Activated naive CD8-positive, alpha-beta T cell (primary cell): ENCODE measurements at regions not wholly inside any gene's neighbourhood (a gene's known extent, or its start where the extent isn't known, plus 50 kb on each side); places are given as distances from the start of the nearest gene placed in this dataset.
A peak's percentile ranks its signal among the peaks of the same experiment; 100 is the strongest.
"Not testable (repeated sequence)": the region's sequence is repeated elsewhere in the genome, so short reads cannot be mapped to it uniquely, and the experiment has no call there.

Source experiments
- H3K27ac Mint-ChIP-seq: one replicate; pipeline ENCODE4 v1.8.0; 2021; ENCODE audit warnings: mixed read lengths
- H3K27me3 Mint-ChIP-seq: one replicate; pipeline ENCODE4 v1.8.0; 2021; ENCODE audit warnings: mixed read lengths
- H3K36me3 Mint-ChIP-seq: one replicate; pipeline ENCODE4 v1.8.0; 2021; ENCODE audit warnings: mixed read lengths
- H3K4me1 Mint-ChIP-seq: one replicate; pipeline ENCODE4 v1.8.0; 2021; ENCODE audit warnings: low read depth, mixed read lengths
- H3K4me3 Mint-ChIP-seq: one replicate; pipeline ENCODE4 v1.8.0; 2021; ENCODE audit warnings: mild to moderate bottlenecking, mixed read lengths
- H3K9me3 Mint-ChIP-seq: one replicate; pipeline ENCODE4 v1.8.0; 2021; ENCODE audit warnings: low read depth, mixed read lengths

DNA sequence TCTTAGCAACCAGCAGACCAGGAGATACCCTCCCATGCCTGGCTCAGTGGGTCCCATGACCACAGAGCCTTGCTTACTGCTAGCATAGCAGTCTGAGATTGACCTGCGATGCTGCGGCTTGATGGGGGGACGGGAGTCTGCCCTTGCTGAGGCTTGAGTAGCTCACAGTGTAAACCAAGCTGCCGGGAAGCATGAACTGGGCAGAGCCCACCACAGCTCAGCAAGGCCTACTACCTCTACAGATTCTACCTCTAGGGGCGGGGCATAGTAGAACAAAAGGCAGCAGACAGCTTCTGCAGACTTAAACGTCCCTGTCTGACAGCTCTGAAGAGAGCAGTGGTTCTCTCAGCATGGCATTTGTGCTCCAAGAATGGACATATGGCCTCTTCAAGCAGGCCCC, 86.7 kb upstream of the OR4E1 start:
- H3K27ac Mint-ChIP-seq, H3K4me3 Mint-ChIP-seq, H3K4me1 Mint-ChIP-seq, H3K9me3 Mint-ChIP-seq, H3K36me3 Mint-ChIP-seq: not testable (repeated sequence)
- H3K27me3 Mint-ChIP-seq = peaks cover 10% of the 10 kb centered on the region

DNA sequence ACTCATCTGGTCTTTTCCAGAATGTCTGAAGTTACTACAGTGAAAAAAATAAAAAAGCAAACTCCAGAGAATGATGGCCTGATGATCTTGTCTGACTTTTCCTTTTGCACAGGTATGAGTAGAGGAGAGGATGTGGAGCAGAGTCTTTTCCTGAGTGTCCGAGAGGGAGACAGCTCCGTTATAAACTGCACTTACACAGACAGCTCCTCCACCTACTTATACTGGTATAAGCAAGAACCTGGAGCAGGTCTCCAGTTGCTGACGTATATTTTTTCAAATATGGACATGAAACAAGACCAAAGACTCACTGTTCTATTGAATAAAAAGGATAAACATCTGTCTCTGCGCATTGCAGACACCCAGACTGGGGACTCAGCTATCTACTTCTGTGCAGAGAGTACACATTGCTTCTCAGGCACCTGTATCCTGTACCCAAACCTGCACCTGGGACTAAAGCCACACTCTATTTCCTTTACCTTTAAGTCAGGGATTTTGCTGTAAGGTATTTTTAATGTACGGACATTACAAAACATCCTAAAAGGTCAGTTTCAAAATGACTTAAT, 75.8 kb upstream of the OR4E1 start:
- H3K4me1 Mint-ChIP-seq = peaks cover 8% of the 10 kb centered on the region
- no peaks in the 10 kb centered on the region for H3K9me3 Mint-ChIP-seq
- no peaks in the 10 kb centered on the region for H3K36me3 Mint-ChIP-seq
- H3K4me3 Mint-ChIP-seq = peak overlapping the region; percentile 73
- peak overlapping the region; percentile 67 for H3K27ac Mint-ChIP-seq
- no peaks in the 10 kb centered on the region for H3K27me3 Mint-ChIP-seq

DNA sequence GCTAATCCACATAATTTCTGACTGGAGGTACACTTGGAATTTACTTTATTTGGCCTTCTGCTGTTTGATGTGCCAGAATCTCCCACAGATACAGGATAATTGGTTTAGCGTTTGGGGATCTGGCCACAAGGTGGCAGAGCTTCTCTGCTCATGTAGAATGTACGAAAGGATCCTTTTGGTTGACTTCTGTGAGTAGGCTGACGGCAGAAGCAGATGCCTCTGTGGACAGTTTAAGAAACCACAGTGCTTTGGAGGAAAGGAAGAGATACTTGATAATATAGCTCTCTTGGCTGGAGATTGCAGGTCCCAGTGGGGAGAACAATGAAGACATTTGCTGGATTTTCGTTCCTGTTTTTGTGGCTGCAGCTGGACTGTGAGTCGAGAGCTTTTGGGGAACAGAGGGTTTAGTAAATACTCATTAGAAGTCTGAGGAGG, 75.3 kb upstream of the OR4E1 start:
- Mint-ChIP-seq H3K4me1 (peaks cover 8% of the 10 kb centered on the region), H3K27me3 (no peaks in the 10 kb centered on the region), H3K4me3 (peak overlapping the region; percentile 73), H3K27ac (peak overlapping the region; percentile 67), H3K9me3 (no peaks in the 10 kb centered on the region), H3K36me3 (no peaks in the 10 kb centered on the region)

DNA sequence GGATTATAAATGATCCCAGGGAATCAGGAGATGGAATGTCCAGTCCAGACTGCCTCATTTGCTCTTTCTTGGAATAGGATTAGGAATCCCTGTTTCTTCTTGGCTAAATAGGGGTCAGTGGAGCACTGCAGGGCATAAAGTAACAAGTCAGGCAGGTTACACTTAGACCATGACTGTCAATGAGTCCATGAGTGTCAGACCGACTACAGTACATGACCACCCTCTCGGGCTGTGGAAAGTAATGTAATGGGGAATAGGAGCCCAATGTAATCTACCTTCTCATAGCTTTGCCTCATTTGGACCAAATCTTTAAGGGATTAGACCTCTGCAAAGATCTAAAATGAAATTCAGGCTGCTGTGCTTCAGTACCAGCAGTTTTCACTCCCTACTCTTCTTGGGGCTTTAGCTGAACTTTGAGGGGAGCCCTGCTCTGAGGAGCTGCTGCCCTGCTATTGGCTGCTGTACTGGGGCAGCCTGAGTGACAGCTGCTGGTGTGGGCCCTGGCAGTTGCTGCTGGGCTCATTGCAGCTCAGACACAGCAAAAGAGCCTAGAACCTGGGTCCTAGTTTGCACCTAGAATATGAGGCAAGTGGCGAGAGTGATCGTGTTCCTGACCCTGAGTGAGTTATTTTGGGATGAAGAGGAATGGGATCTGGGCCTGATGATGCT, 62.2 kb upstream of the OR4E1 start:
- Mint-ChIP-seq H3K27ac (peak overlapping the region; percentile 66), H3K4me3 (peak overlapping the region; percentile 82), H3K36me3 (peaks cover 2% of the 10 kb centered on the region), H3K9me3 (no peaks in the 10 kb centered on the region), H3K4me1 (peaks cover 14% of the 10 kb centered on the region), H3K27me3 (peaks cover 23% of the 10 kb centered on the region)

DNA sequence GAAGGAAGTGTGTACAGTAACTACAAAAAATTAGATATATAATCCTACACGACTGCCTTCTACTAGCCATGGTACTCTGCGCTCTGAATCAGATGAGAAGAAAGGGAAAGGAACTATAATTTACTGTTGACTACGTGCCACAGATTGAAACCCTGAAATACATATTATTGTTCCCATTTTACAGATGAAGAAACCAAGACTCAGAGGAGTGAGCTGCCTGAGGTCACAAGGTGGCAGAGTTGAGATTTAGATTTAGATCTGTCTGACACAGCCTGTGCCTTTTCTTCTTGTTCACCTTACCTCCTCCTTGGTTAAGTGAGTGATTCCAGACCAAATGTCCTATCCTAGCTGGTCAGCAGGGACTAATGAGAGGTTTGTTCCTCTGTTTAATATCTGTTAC, 61.6 kb upstream of the OR4E1 start:
- H3K27ac Mint-ChIP-seq = no peak overlapping the region
- peaks cover 2% of the 10 kb centered on the region for H3K36me3 Mint-ChIP-seq
- peaks cover 19% of the 10 kb centered on the region for H3K27me3 Mint-ChIP-seq
- H3K4me3 Mint-ChIP-seq = peak overlapping the region; percentile 61
- peaks cover 17% of the 10 kb centered on the region for H3K4me1 Mint-ChIP-seq
- no peaks in the 10 kb centered on the region for H3K9me3 Mint-ChIP-seq

DNA sequence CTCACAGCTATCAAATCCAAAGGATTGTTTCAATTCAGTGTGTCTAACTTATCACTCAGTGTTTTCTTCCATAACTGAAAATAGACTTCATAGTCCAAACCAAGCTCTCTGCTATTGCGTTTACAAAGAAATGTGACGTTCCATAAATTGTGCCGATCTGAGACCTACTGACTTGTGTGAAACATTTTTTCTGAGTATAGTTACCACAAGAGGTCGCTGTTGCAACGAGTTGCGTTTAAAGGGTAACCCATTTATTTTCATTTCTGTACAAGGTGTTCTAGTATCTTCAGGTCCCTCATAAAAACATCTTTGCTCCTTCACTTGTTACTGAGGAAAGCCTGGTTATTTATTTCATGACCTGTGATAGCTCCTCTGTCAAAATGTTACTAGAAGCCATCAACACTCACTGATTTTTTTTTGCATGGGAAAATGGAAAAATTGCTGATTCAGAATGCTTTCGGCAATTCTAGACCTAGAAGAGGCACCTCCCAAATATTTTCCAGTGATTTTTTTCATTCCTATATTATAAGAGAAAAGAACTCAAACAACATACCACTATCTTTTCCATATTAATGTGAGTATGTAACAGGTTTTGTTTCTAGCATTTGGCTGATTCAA, 60.9 kb upstream of the OR4E1 start:
- H3K27ac Mint-ChIP-seq = peak overlapping the region; percentile 77
- H3K27me3 Mint-ChIP-seq = peaks cover 12% of the 10 kb centered on the region

DNA sequence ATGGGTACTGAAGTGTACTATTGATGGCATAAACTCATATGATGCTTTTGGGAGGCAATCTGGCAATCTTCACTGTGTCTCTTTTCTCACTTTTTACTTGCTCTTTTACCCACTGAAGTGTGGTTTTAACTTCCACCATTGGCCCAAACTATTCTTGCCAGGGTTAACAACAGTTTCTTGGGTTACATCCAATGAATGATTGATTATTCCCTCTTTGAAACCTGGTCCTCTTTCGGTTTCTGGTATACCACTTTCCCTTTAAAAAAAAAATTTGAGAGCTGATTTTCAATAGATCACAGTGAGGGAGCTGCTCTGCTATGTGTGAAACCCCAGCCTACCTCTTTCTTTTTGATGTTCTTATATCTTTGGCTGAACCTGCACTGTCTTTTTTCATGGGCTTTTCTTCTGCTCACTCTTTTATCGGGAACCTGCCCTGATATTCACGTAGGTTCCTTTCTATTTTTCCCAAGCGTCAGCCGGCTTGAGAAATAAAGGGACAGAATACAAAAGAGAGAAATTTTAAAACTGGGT, 56.1 kb upstream of the OR4E1 start:
- Mint-ChIP-seq H3K27me3 (peaks cover 17% of the 10 kb centered on the region), H3K9me3 (no peaks in the 10 kb centered on the region), H3K36me3 (peaks cover 2% of the 10 kb centered on the region), H3K4me3 (peak overlapping the region; percentile 77), H3K4me1 (peaks cover 22% of the 10 kb centered on the region), H3K27ac (peak overlapping the region; percentile 66)

More for the DNA sequence above, 60.9 kb upstream of the OR4E1 start:
- H3K9me3 Mint-ChIP-seq = no peaks in the 10 kb centered on the region
- peaks cover 24% of the 10 kb centered on the region for H3K4me1 Mint-ChIP-seq
- peaks cover 2% of the 10 kb centered on the region for H3K36me3 Mint-ChIP-seq
- peak overlapping the region; percentile 61 for H3K4me3 Mint-ChIP-seq

DNA sequence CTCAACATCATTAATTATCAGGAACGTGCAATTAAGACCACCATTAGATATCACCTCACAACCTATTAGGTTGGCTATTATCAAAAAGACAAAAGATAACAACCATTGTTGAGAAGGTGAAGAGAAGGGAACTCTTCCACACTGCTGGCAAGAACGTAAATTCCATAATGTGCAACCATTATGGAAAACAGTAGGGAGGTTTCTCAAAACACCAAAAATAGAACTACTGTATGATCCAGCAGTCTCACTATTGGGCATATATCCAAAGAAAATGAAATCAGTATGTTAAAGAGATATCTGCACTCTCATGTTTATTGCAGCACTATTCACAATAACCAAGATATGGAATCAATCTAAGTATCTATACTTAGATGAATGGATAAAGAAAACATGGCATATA, 51.6 kb upstream of the OR4E1 start:
- no peaks in the 10 kb centered on the region for H3K36me3 Mint-ChIP-seq
- peak overlapping the region; percentile 3 for H3K4me3 Mint-ChIP-seq
- no peak overlapping the region for H3K27ac Mint-ChIP-seq
- peaks cover 9% of the 10 kb centered on the region for H3K4me1 Mint-ChIP-seq
- no peaks in the 10 kb centered on the region for H3K9me3 Mint-ChIP-seq
- peaks cover 18% of the 10 kb centered on the region for H3K27me3 Mint-ChIP-seq

DNA sequence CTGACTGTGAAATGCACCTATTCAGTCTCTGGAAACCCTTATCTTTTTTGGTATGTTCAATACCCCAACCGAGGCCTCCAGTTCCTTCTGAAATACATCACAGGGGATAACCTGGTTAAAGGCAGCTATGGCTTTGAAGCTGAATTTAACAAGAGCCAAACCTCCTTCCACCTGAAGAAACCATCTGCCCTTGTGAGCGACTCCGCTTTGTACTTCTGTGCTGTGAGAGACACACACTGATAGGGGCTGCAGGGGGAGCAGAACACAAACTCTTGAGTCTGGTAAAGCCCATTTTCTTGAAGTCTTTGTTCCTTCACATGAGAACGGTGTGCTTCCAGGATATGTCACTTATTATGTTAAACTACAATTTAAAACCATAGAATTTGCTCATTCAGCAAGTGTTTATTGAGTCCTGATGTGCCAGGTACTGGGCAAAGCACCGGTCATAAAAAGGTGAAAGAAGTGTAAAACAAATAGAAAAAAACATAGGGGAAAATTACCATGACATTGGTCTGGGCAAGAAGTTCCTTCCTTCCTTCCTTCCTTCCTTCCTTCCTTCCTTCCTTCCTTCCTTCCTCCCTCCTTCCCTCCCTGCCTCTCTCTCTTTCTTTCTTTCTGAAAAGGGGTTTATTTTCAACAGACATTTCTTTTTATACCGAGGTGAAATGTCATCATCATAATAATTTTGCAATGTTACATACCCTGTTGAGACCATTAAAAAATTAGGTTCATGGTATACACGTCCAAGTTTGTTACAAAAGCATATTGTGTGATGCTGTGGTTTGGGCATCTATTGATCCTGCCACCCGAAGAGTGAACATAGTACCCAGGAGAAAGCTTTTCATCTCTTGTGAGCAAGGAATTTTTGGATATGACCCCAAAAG, 50.7 kb upstream of the OR4E1 start:
- Mint-ChIP-seq H3K4me3 (peak overlapping the region; percentile 78), H3K9me3 (no peaks in the 10 kb centered on the region), H3K27ac (peak overlapping the region; percentile 35), H3K36me3 (no peaks in the 10 kb centered on the region), H3K27me3 (peaks cover 22% of the 10 kb centered on the region), H3K4me1 (peaks cover 2% of the 10 kb centered on the region)

DNA sequence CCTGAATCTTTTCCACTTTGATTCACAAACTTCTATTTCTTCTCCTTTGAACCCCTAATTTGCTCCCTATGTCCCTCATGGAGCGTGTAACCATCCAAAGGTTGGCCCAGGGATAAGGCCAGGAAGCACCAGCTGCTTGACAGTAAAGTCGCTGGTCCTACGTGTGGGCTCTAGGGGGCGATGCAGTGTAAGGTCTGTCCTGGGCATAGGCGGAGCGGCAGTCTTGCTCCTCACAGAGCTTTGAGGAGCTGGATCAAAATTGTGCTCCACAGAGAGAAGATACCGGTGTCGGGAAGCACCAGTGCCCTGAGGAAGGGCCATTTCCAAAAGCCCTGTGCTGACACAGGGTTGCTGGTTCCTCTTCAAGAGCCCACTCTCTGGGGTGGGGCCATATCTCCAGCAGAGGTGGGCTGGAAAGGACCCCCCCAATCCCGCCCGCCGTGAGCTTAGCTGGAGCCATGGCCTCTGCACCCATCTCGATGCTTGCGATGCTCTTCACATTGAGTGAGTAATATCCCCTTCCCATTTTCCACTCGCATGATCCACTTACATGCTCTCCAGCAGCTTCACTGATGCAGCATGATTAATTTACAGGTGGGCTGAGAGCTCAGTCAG, 49.9 kb upstream of the OR4E1 start:
- peak overlapping the region; percentile 78 for H3K4me3 Mint-ChIP-seq
- no peaks in the 10 kb centered on the region for H3K9me3 Mint-ChIP-seq
- H3K27me3 Mint-ChIP-seq = peaks cover 22% of the 10 kb centered on the region
- H3K4me1 Mint-ChIP-seq = peaks cover 2% of the 10 kb centered on the region
- H3K36me3 Mint-ChIP-seq = no peaks in the 10 kb centered on the region
- H3K27ac Mint-ChIP-seq = peak overlapping the region; percentile 74
